ENCODE measurements at regions not wholly inside any gene's neighbourhood (a gene's known extent, or its start where the extent isn't known, plus 50 kb on each side); places are given as distances from the start of the nearest gene placed in this dataset.

DNA sequence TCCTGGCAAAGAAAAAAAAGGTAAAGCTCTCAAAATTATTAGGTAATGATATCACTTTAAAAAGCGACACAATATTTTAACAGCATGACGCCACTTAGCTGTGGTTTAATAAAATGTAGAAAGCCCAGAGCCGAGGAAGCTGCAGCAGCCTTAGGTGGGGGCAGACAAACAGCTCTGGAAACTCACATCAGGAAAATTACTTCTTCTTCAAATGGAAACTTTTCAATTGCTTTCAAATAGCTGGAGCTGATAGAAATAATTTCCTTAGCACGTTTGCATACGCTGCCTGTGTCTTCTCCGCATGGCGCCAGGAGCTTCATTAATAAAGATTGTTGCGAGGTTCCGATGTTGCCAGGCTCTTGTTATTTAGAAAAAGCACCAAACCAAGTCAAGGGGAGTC is 835.3 kb upstream of the EEF2KMT start:
- TF ChIP-seq POLR2AphosphoS5 (IDR thresholded peaks at IDR 0.05; ENCODE audit: low read depth, low read length) (no peak), POLR2A (IDR thresholded peaks at IDR 0.05; ENCODE audit: low read depth, low read length) (no peak), TAF1 (IDR thresholded peaks at IDR 0.05; ENCODE audit: borderline replicate concordance, low read depth, low read length) (no peak)

Measured in GM12892 (cell line).